Tibial nerve (tissue), 4 donors: ENCODE measurements at regions not wholly inside any gene's neighbourhood (a gene's known extent, or its start where the extent isn't known, plus 50 kb on each side); places are given as distances from the start of the nearest gene placed in this dataset.
A peak's percentile ranks its signal among the peaks of the same experiment; 100 is the strongest.

Experiments
- DNase-seq, 2 donors: peaks; one replicate each; pipeline ENCODE4 v3.0.0-alpha.2; 2019; ENCODE audit warnings: low spot score in 2 of 2
- H3K27ac ChIP-seq, 4 donors: fragments of 200-600 bp; sonication (generic) in 3 of 4; one replicate each; pipeline ENCODE4 v1.5.1; 2017 to 2019; ENCODE audit warnings: mild to moderate bottlenecking in 1 of 4
- H3K27me3 ChIP-seq, 2 donors: fragments of 200-600 bp; sonication (generic) in 1 of 2; one replicate each; pipeline versions ENCODE4 v1.5.1 to v1.6.0; 2017 to 2019
- H3K36me3 ChIP-seq, 3 donors: fragments of 200-600 bp; sonication (generic); one replicate each; pipeline ENCODE4 v1.5.1; 2018 to 2019
- H3K4me1 ChIP-seq, 4 donors: fragments of 200-600 bp; sonication (generic) in 3 of 4; one replicate each; pipeline ENCODE4 v1.5.1; 2017 to 2019
- H3K4me3 ChIP-seq, 4 donors: fragments of 200-600 bp; sonication (generic) in 3 of 4; one replicate each; pipeline ENCODE4 v1.5.1; 2017 to 2019; ENCODE audit warnings: mild to moderate bottlenecking in 1 of 4, moderate library complexity in 1 of 4
- H3K9me3 ChIP-seq, 4 donors: fragments of 200-600 bp; sonication (generic) in 3 of 4; one replicate each; pipeline ENCODE4 v1.5.1; 2017 to 2019
- CTCF ChIP-seq, 5 experiments: fragments of 200-600 bp in 3 of 5; fragments of 450-650 bp in 2 of 5; sonication (generic) in 3 of 5; IDR thresholded peaks; one replicate each; pipeline ENCODE4 v1.5.1; 2016 to 2019; ENCODE audit warnings: antibody characterized with exemption in 5 of 5, mild to moderate bottlenecking in 3 of 5, moderate library complexity in 2 of 5
- EP300 ChIP-seq, 2 donors: sonication (generic); formaldehyde crosslinking; IDR thresholded peaks; one replicate each; pipeline ENCODE4 v1.6.1; 2017; ENCODE audit warnings: antibody characterized with exemption in 2 of 2, mild to moderate bottlenecking in 1 of 2
- POLR2A ChIP-seq, 2 donors: fragments of 450-650 bp; IDR thresholded peaks; one replicate each; pipeline ENCODE4 v1.6.1; 2017; ENCODE audit warnings: antibody characterized with exemption in 2 of 2, mild to moderate bottlenecking in 2 of 2, moderate library complexity in 2 of 2
- WGBS, 2 donors: methylation state at CpG; one replicate each; pipeline ENCODE4 v1.1.5; 2018; 5-methylcytosine and 5-hydroxymethylcytosine counted together

- no peaks in the 10 kb centered on the region for H3K36me3 ChIP-seq
- DNase-seq = no peak
- H3K27ac ChIP-seq = peak overlapping the region in 2 of 4 donors; percentile 6 to 27
- H3K4me1 ChIP-seq = peaks cover 0 to 34% (median 6%) of the 10 kb centered on the region in 4 donors
- no peak overlapping the region for H3K4me3 ChIP-seq
- WGBS, 2 donors = 88 to 91% methylated on average over 4 of the region's 4 CpGs
- TF ChIP-seq EP300 (IDR thresholded peaks at IDR 0.05) (no peak), POLR2A (IDR thresholded peaks at IDR 0.05) (no peak), CTCF (IDR thresholded peaks at IDR 0.05) (no peak)
- no peaks in the 10 kb centered on the region for H3K9me3 ChIP-seq
- no peaks in the 10 kb centered on the region for H3K27me3 ChIP-seq
Observed at GRCh38 chr2:236967499-236967783, 118.2 kb upstream of the COPS8 start.

GRCh38 chr2:236968101-236968879 lies 117.4 kb upstream of the COPS8 start:
- Histone ChIP-seq H3K9me3 (no peaks in the 10 kb centered on the region), H3K27ac (peak overlapping the region in 2 of 4 donors; percentile 34 to 45), H3K4me1 (peaks cover 0 to 43% (median 7%) of the 10 kb centered on the region in 4 donors), H3K27me3 (no peaks in the 10 kb centered on the region), H3K4me3 (no peak overlapping the region), H3K36me3 (no peaks in the 10 kb centered on the region)
- TF ChIP-seq CTCF (IDR thresholded peaks at IDR 0.05) (no peak), POLR2A (IDR thresholded peaks at IDR 0.05) (no peak), EP300 (IDR thresholded peaks at IDR 0.05) (no peak)
- 73 to 79% methylated on average over 10 of the region's 10 CpGs for WGBS, 2 donors
- DNase-seq = no peak

GRCh38 chr2:236968880-236969534 lies 116.7 kb upstream of the COPS8 start:
- TF ChIP-seq CTCF (IDR thresholded peaks at IDR 0.05) (no peak), EP300 (IDR thresholded peaks at IDR 0.05) (no peak), POLR2A (IDR thresholded peaks at IDR 0.05) (no peak)
- WGBS, 2 donors = 72 to 73% methylated on average over 9 to 10 of the region's 10 CpGs
- Histone ChIP-seq H3K4me1 (peaks cover 0 to 44% (median 7%) of the 10 kb centered on the region in 4 donors), H3K27ac (peak overlapping the region in 2 of 4 donors; percentile 45 to 58), H3K9me3 (no peaks in the 10 kb centered on the region), H3K4me3 (no peak overlapping the region), H3K36me3 (no peaks in the 10 kb centered on the region), H3K27me3 (no peaks in the 10 kb centered on the region)
- DNase-seq = no peak

GRCh38 chr2:236969767-236970655 lies 115.7 kb upstream of the COPS8 start:
- Histone ChIP-seq H3K9me3 (no peaks in the 10 kb centered on the region), H3K27ac (peak overlapping the region in 1 of 4 donors; percentile 58), H3K27me3 (no peaks in the 10 kb centered on the region), H3K4me3 (no peak overlapping the region), H3K4me1 (peaks cover 0 to 41% (median 7%) of the 10 kb centered on the region in 4 donors), H3K36me3 (no peaks in the 10 kb centered on the region)
- no peak for TF ChIP-seq CTCF (IDR thresholded peaks at IDR 0.05)
- TF ChIP-seq POLR2A (IDR thresholded peaks at IDR 0.05) = no peak
- no peak for TF ChIP-seq EP300 (IDR thresholded peaks at IDR 0.05)
- WGBS, 2 donors = 71 to 82% methylated on average over 17 of the region's 17 CpGs
- DNase-seq = no peak
